CD1c-positive myeloid dendritic cell (primary cell): ENCODE measurements at regions not wholly inside any gene's neighbourhood (a gene's known extent, or its start where the extent isn't known, plus 50 kb on each side); places are given as distances from the start of the nearest gene placed in this dataset.

Source experiments
- DNase-seq: peaks from one replicate; pipeline ENCODE4 v3.0.0-alpha.2; 2016; ENCODE audit errors: extremely low spot score

- DNase-seq, result no peak
These were observed 282.0 kb upstream of the DKK2 start for GRCh38 chr4:107318078-107318477.

GRCh38 chr4:107317611-107318010, 281.5 kb upstream of the DKK2 start:
- DNase-seq, result no peak

- no peak for DNase-seq
These were observed 279.5 kb upstream of the DKK2 start for GRCh38 chr4:107315584-107315983.

- no peak for DNase-seq
These were observed 278.0 kb upstream of the DKK2 start for GRCh38 chr4:107314156-107314555.

GRCh38 chr4:107312366-107312765, 276.3 kb upstream of the DKK2 start:
- DNase-seq, result no peak

- DNase-seq, result no peak
These were observed 268.7 kb upstream of the DKK2 start for GRCh38 chr4:107304699-107305286.

- no peak for DNase-seq
These were observed 263.5 kb upstream of the DKK2 start for GRCh38 chr4:107299646-107300045.

- no peak for DNase-seq
These were observed 256.9 kb upstream of the DKK2 start for GRCh38 chr4:107292979-107293378.

GRCh38 chr4:107283587-107284559, 247.8 kb upstream of the DKK2 start:
- no peak for DNase-seq

- DNase-seq, result no peak
These were observed 243.6 kb upstream of the DKK2 start for GRCh38 chr4:107279733-107280132.

- no peak for DNase-seq
These were observed 242.8 kb upstream of the DKK2 start for GRCh38 chr4:107278791-107279483.

- DNase-seq, result no peak
These were observed 239.9 kb upstream of the DKK2 start for GRCh38 chr4:107276052-107276451.

GRCh38 chr4:107275225-107275624, 239.1 kb upstream of the DKK2 start:
- no peak for DNase-seq

GRCh38 chr4:107270614-107271013, 234.5 kb upstream of the DKK2 start:
- no peak for DNase-seq

- no peak for DNase-seq
These were observed 233.1 kb upstream of the DKK2 start for GRCh38 chr4:107269175-107269574.

GRCh38 chr4:107265859-107266258, 229.7 kb upstream of the DKK2 start:
- DNase-seq, result no peak

- no peak for DNase-seq
These were observed 225.2 kb upstream of the DKK2 start for GRCh38 chr4:107261241-107261874.

- no peak for DNase-seq
These were observed 222.2 kb upstream of the DKK2 start for GRCh38 chr4:107258359-107258758.

- DNase-seq, result no peak
These were observed 219.5 kb upstream of the DKK2 start for GRCh38 chr4:107255596-107255995.

- no peak for DNase-seq
These were observed 219.0 kb upstream of the DKK2 start for GRCh38 chr4:107255114-107255513.

- DNase-seq, result no peak
These were observed 217.5 kb upstream of the DKK2 start for GRCh38 chr4:107253579-107254068.

- DNase-seq, result no peak
These were observed 217.0 kb upstream of the DKK2 start for GRCh38 chr4:107253090-107253489.
